Large intestine (tissue), 3 donors: ENCODE measurements at regions not wholly inside any gene's neighbourhood (a gene's known extent, or its start where the extent isn't known, plus 50 kb on each side); places are given as distances from the start of the nearest gene placed in this dataset.
"Not testable (repeated sequence)": the region's sequence is repeated elsewhere in the genome, so short reads cannot be mapped to it uniquely, and the experiment has no call there.

Experiments
- DNase-seq, 2 donors: peaks; one replicate each; pipeline versions ENCODE4 v3.0.0 to v3.0.0-alpha.2; 2013
- H3K27ac ChIP-seq: one replicate; pipeline ENCODE4 v1.5.1; 2013; ENCODE audit warnings: low read length
- H3K27me3 ChIP-seq: 2 replicates; pipeline ENCODE4 v1.6.1; 2013; ENCODE audit warnings: low read length; ENCODE audit not compliant: control insufficient read depth, insufficient read depth
- H3K36me3 ChIP-seq: 2 replicates; pipeline ENCODE4 v1.6.1; 2013; ENCODE audit warnings: low read length; ENCODE audit not compliant: control insufficient read depth, insufficient read depth
- H3K4me1 ChIP-seq: one replicate; pipeline ENCODE4 v1.6.1; 2013; ENCODE audit warnings: low read length; ENCODE audit not compliant: control insufficient read depth, insufficient read depth
- H3K4me3 ChIP-seq: one replicate; pipeline ENCODE4 v1.5.1; 2013; ENCODE audit warnings: low read length
- H3K9me3 ChIP-seq: one replicate; pipeline ENCODE4 v1.6.1; 2013; ENCODE audit warnings: mild to moderate bottlenecking, low read depth, low read length, moderate library complexity; ENCODE audit not compliant: control insufficient read depth
- WGBS: methylation state at CpG from one replicate; pipeline ENCODE4 v1.1.5; 2013; ENCODE audit warnings: low lambda C conversion rate; ENCODE audit not compliant: insufficient coverage; 5-methylcytosine and 5-hydroxymethylcytosine counted together

DNA sequence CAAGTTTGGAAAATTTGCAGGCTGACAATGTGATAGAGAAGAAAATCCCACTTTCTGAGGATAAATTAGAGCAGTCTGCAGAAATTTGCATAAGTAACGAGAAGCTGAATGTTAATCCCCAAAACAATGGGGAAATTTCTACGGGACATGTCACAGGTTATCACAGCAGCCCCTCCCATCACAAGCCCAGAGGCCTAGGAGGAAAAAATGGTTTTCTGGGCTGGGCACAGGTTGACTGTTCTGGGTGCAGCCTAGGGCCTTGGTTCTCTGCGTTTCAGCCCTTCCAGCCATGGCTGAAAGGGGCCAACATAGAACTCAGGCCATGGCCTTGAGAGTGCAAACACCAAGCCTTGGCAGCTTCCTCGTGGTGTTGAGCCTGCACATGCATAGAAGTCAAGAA lies 209.2 kb downstream of the ZNF716 start:
- not testable (repeated sequence) for H3K4me1 ChIP-seq, H3K27me3 ChIP-seq, H3K36me3 ChIP-seq, H3K27ac ChIP-seq, H3K9me3 ChIP-seq, H3K4me3 ChIP-seq, DNase-seq
- no CpG with 5 or more reads among the region's 4 CpGs for WGBS

DNA sequence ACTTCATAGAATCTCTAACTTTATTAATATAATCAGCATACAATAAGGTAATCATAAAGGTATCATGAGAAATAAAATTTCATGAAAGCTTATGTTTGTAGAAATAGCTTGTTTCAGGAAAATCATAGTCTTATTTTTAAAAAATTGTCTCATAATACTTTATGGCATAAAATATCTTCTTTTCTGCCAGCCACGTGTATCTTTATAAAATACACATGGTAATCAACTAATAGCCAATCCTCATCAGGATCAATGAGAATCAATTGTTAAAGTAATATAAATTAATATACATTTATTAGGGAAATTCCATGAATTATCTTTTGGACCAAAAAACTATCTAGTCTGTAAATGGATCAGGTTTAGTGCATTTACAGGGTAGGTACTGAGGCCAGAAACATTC lies 227.0 kb downstream of the ZNF716 start:
- not testable (repeated sequence) for DNase-seq, H3K27ac ChIP-seq, H3K9me3 ChIP-seq, H3K4me3 ChIP-seq, H3K36me3 ChIP-seq, H3K27me3 ChIP-seq, H3K4me1 ChIP-seq
- WGBS = 29% methylated on average over 1 of the region's 1 CpG

DNA sequence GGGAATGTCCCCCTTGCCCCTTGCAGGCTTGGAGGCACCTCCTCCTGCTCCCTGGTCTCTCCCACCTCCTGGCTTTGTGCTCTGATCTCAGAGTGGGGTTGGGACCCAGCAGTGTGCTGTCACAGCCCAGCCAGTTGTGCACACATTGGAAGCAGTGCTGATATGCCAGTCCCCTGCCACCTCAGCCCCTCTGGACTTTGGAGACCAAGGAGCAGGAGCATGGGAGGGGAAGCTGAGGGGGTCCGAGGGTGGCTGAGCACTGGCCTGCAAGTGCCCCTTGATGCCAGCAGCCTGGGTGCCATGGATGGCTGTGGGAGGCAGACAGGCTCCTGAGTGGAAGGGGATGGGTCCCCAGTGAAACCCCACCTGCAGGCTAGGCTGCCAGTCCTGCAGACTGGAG lies 235.4 kb downstream of the ZNF716 start:
- Histone ChIP-seq H3K27me3 (no peaks in the 10 kb centered on the region), H3K4me3 (no peak overlapping the region), H3K36me3 (no peaks in the 10 kb centered on the region), H3K27ac (no peak overlapping the region), H3K4me1 (no peaks in the 10 kb centered on the region), H3K9me3 (no peaks in the 10 kb centered on the region)
- no CpG with 5 or more reads among the region's 1 CpG for whole genome bisulfite sequencing
- DNase-seq = no peak
